GM12874 (cell line): ENCODE measurements at regions not wholly inside any gene's neighbourhood (a gene's known extent, or its start where the extent isn't known, plus 50 kb on each side); places are given as distances from the start of the nearest gene placed in this dataset.

Source experiments
- CTCF ChIP-seq: IDR thresholded peaks from 2 replicates; pipeline ENCODE4 v1.5.1; 2011; ENCODE audit warnings: low read depth, mild to moderate bottlenecking, control low read depth, low read length, moderate library complexity; ENCODE audit not compliant: insufficient read depth

- no peak for TF ChIP-seq CTCF
Measured at GRCh38 chr2:12168791-12169388, 422.5 kb downstream of the LPIN1 start.

- no peak for TF ChIP-seq CTCF
Measured at GRCh38 chr2:12169721-12170120, 423.3 kb downstream of the LPIN1 start.

GRCh38 chr2:12170121-12170520, 423.7 kb downstream of the LPIN1 start:
- no peak for TF ChIP-seq CTCF

GRCh38 chr2:12173271-12173942, 427.0 kb downstream of the LPIN1 start:
- TF ChIP-seq CTCF, result no peak

- no peak for TF ChIP-seq CTCF
Measured at GRCh38 chr2:12173943-12174340, 427.5 kb downstream of the LPIN1 start.

GRCh38 chr2:12175323-12175722, 428.9 kb downstream of the LPIN1 start:
- TF ChIP-seq CTCF, result no peak

- no peak for TF ChIP-seq CTCF
Measured at GRCh38 chr2:12176623-12177454, 430.4 kb downstream of the LPIN1 start.
